MCF 10A (cell line): ENCODE measurements at regions not wholly inside any gene's neighbourhood (a gene's known extent, or its start where the extent isn't known, plus 50 kb on each side); places are given as distances from the start of the nearest gene placed in this dataset.

Experiments
- BruUV-seq: library from RNA; stranded (reverse); fragments of 400-500 nt; replicated peaks from 2 replicates; lab custom pipeline; 2021; lab: Mats Ljungman, UMichigan
- CTCF ChIA-PET: fragments of 300-600 bp; sonication (Branson Sonifier 250); formaldehyde crosslinking; extraction: SDS; loops from one replicate; lab custom pipeline; 2021; ENCODE audit warnings: antibody characterized with exemption, inconsistent platforms; lab: Yijun Ruan, JAX
- POLR2A ChIA-PET: fragments of 300-600, 350-650 bp; sonication (Branson Sonifier 250); formaldehyde crosslinking; extraction: SDS; loops from one replicate; lab custom pipeline; 2020; ENCODE audit warnings: antibody characterized with exemption, inconsistent platforms; lab: Yijun Ruan, JAX
- DNase-seq: peaks from one replicate; pipeline ENCODE4 v3.0.0-alpha.2; 2018; ENCODE audit not compliant: unreplicated experiment
- H3K27ac Mint-ChIP-seq: one replicate; pipeline ENCODE4 v1.8.0; 2022; ENCODE audit warnings: mild to moderate bottlenecking, low read depth, mixed read lengths; ENCODE audit not compliant: unreplicated experiment
- H3K27me3 Mint-ChIP-seq: one replicate; pipeline ENCODE4 v1.8.0; 2022; ENCODE audit warnings: mixed read lengths; ENCODE audit not compliant: insufficient read depth, unreplicated experiment
- H3K36me3 Mint-ChIP-seq: one replicate; pipeline ENCODE4 v1.8.0; 2022; ENCODE audit warnings: mild to moderate bottlenecking, moderate library complexity, mixed read lengths; ENCODE audit not compliant: insufficient read depth, unreplicated experiment
- H3K4me1 Mint-ChIP-seq: one replicate; pipeline ENCODE4 v1.8.0; 2022; ENCODE audit warnings: mixed read lengths; ENCODE audit not compliant: insufficient read depth, unreplicated experiment
- H3K4me3 Mint-ChIP-seq: one replicate; pipeline ENCODE4 v1.8.0; 2022; ENCODE audit warnings: mild to moderate bottlenecking, moderate library complexity, mixed read lengths; ENCODE audit not compliant: unreplicated experiment
- H3K9me3 Mint-ChIP-seq: one replicate; pipeline ENCODE4 v1.8.0; 2022; ENCODE audit warnings: mixed read lengths; ENCODE audit not compliant: unreplicated experiment
- intact Hi-C: fragments of 100-400 bp; cut with micrococcal nuclease; formaldehyde crosslinking; loops from 2 replicates; pipeline ENCODE4 v1.14.1; 2022
- TF ChIP-seq, protein P1 (sequence below): fragments of 200-600 bp; IDR thresholded peaks from one replicate; pipeline ENCODE4 v1.8.0; 2022; ENCODE audit warnings: antibody characterized with exemption, mild to moderate bottlenecking; ENCODE audit not compliant: unreplicated experiment

DNA sequence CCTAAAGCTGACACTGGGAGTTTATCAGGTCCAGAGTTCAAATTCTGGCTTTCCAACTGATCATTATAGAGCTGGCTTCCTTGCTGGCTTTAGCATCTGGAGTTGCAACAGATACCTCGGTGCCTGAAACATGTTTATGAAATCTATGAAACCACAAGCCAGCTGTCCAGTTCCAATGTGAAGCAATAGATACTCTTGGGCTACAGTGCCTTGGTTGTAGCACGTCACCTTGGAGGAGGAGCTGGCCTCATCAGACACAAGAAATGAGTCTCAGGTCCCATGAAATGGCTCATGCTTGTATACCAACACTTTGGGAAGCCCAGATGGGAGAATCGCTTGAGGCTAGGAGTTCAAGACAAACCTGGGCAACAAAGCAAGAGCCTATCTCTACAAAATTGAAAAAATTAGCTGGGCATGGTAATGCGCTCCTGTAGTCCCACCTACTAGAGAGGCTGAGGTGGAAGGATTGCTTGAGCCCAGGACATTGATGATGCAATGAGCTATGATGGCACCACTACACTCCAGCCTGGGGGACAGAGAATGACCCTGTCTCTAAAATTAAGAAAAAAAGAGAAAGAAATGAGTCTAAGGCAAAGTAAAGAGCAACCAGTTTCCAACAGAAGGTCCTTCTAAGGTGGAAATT lies 132.5 kb upstream of the ZNF648 start:
- TF ChIP-seq, protein P1, sequence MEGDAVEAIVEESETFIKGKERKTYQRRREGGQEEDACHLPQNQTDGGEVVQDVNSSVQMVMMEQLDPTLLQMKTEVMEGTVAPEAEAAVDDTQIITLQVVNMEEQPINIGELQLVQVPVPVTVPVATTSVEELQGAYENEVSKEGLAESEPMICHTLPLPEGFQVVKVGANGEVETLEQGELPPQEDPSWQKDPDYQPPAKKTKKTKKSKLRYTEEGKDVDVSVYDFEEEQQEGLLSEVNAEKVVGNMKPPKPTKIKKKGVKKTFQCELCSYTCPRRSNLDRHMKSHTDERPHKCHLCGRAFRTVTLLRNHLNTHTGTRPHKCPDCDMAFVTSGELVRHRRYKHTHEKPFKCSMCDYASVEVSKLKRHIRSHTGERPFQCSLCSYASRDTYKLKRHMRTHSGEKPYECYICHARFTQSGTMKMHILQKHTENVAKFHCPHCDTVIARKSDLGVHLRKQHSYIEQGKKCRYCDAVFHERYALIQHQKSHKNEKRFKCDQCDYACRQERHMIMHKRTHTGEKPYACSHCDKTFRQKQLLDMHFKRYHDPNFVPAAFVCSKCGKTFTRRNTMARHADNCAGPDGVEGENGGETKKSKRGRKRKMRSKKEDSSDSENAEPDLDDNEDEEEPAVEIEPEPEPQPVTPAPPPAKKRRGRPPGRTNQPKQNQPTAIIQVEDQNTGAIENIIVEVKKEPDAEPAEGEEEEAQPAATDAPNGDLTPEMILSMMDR = no peak
- CTCF ChIA-PET = interaction anchor here (0.6 to 7.9 kb wide), 12 partner anchors 11 to 202 kb away, joined by 3 to 163 read pairs (median 7); no protein-coding TSS in a partner anchor

DNA sequence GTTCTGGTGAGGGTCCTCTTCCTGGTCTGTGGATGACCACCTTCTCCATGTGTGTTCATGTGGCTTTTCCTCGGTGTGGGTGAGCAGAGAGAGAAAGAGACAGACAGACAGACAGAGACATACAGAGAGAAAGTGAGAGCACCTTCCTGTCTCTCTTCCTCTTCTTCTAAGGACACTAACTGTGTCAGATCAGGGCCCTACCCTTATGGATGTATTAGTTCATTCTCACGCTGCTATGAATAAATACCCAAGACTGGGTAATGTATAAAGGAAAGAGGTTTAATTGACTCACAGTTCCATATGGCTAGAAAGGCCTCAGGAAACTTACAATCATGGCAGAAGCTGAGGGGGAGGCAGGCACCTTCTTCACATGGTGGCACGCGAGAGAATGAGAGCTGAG lies 131.5 kb upstream of the ZNF648 start:
- Mint-ChIP-seq H3K4me3 (no peak overlapping the region), H3K27ac (peak overlapping the region; percentile 94), H3K4me1 (peaks cover 61% of the 10 kb centered on the region), H3K36me3 (peaks cover 5% of the 10 kb centered on the region), H3K27me3 (no peaks in the 10 kb centered on the region), H3K9me3 (no peaks in the 10 kb centered on the region)
- POLR2A ChIA-PET = interaction anchor here (0.9 to 10.2 kb wide), 10 partner anchors 10 to 197 kb away, joined by 3 to 306 read pairs (median 14); no protein-coding TSS in a partner anchor
- DNase-seq = no peak
- CTCF ChIA-PET = interaction anchor here (0.6 to 7.9 kb wide), 6 partner anchors 10 to 203 kb away, joined by 3 to 163 read pairs (median 6); partner anchors contain the start of gene GLUL
- no TSS peak for BruUV-seq
- TF ChIP-seq, protein P1 = no peak
- intact Hi-C loops = no loop called here

More for the DNA sequence above, 132.5 kb upstream of the ZNF648 start:
- BruUV-seq = no TSS peak
- Mint-ChIP-seq H3K27me3 (no peaks in the 10 kb centered on the region), H3K4me1 (peaks cover 66% of the 10 kb centered on the region), H3K27ac (peak overlapping the region; percentile 94), H3K9me3 (no peaks in the 10 kb centered on the region), H3K36me3 (peaks cover 5% of the 10 kb centered on the region), H3K4me3 (peak overlapping the region; percentile 20)
- DNase-seq = peak; percentile 97
- POLR2A ChIA-PET = interaction anchor here (0.6 to 10.2 kb wide), 23 partner anchors 9 to 1563 kb away, joined by 3 to 306 read pairs (median 6); partner anchors contain the start of gene GLUL
- intact Hi-C loops = no loop called here

DNA sequence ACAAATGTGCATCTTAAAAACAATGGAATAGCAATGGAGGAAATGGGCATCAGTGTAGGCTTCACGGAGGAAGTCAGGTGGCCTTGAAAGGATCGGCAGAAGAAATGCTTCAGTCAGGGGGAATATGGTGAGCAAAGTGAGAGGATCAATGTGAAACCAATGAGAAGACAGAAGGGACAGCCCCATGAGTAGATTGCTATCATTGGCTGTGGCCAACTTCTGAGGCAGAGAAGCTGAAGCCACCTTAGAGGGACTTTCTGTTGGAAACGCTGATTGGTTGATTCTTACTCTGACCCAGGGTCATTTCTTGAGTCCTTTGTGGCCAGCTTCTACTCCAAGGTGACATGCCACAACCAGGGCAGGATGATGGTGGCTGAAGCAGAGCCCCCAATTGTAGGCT lies 130.7 kb upstream of the ZNF648 start:
- H3K9me3 Mint-ChIP-seq = no peaks in the 10 kb centered on the region
- no peak for DNase-seq
- peak overlapping the region; percentile 35 for H3K27ac Mint-ChIP-seq
- peaks cover 5% of the 10 kb centered on the region for H3K36me3 Mint-ChIP-seq
- TF ChIP-seq, protein P1 = no peak
- ChIA-PET POLR2A (interaction anchor here (2.5 to 10.2 kb wide), 3 partner anchors 19 to 187 kb away, joined by 12 to 306 read pairs (median 102); no protein-coding TSS in a partner anchor), CTCF (interaction anchor here (0.6 to 7.9 kb wide), 5 partner anchors 19 to 200 kb away, joined by 3 to 163 read pairs (median 3); partner anchors contain the start of gene GLUL)
- peaks cover 61% of the 10 kb centered on the region for H3K4me1 Mint-ChIP-seq
- H3K4me3 Mint-ChIP-seq = no peak overlapping the region
- no peaks in the 10 kb centered on the region for H3K27me3 Mint-ChIP-seq
- no TSS peak for BruUV-seq
- intact Hi-C loops = no loop called here

DNA sequence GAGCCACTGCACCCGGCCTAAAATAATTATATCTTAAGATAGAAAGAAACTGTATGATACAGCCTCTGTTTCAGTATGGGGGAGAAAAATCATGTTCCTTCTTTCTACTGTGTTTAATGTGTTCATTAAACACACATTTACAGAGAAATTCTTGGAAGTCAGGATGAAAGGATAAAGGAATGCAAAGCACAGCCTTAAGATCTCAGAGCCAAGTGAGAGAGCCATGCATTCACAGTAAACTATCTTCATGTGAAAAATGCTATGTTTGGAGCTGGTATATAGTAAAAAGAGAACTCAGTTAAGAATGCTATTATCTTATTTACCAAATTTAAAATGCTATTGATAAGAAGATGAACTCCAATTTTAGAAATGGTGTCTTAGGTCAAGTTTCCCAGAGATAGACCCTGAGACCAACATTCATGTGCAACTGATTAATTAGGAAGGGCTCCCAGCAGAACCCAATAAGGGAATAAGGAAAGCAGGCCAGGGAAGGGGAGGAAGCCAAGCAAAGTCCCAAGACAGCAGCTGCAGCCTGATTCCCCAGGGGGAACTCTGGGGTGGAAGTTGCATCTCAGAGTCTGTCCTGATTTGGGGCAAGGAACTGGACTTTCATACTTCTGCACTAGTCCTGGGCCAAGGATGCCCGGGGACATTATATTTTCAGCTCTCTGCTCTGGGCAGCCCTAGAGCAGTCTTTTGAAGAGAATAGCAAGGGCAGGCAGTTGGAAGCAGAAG lies 130.0 kb upstream of the ZNF648 start:
- H3K9me3 Mint-ChIP-seq = no peaks in the 10 kb centered on the region
- no peaks in the 10 kb centered on the region for H3K27me3 Mint-ChIP-seq
- CTCF ChIA-PET = interaction anchor here (0.7 to 7.9 kb wide), 3 partner anchors 19 to 48 kb away, joined by 3 to 163 read pairs (median 3); no protein-coding TSS in a partner anchor
- POLR2A ChIA-PET = interaction anchor here (7.3 to 10.2 kb wide), 2 partner anchors 19 to 45 kb away, joined by 102 to 306 read pairs; no protein-coding TSS in a partner anchor
- no peak for DNase-seq
- TF ChIP-seq, protein P1 = no peak
- intact Hi-C loops = no loop called here
- H3K36me3 Mint-ChIP-seq = peaks cover 5% of the 10 kb centered on the region
- BruUV-seq = no TSS peak
- no peak overlapping the region for H3K4me3 Mint-ChIP-seq
- peak overlapping the region; percentile 35 for H3K27ac Mint-ChIP-seq
- peaks cover 63% of the 10 kb centered on the region for H3K4me1 Mint-ChIP-seq
